DND-41 (cell line): ENCODE measurements at regions not wholly inside any gene's neighbourhood (a gene's known extent, or its start where the extent isn't known, plus 50 kb on each side); places are given as distances from the start of the nearest gene placed in this dataset.

Experiments used
- CTCF ChIP-seq: IDR thresholded peaks from 2 replicates; pipeline ENCODE4 v1.5.1; 2012; ENCODE audit warnings: borderline replicate concordance, low read length, moderate library complexity, mild to moderate bottlenecking; ENCODE audit not compliant: poor library complexity, severe bottlenecking; ENCODE audit errors: extremely low read depth
- EZH2 ChIP-seq: IDR thresholded peaks from 3 replicates; pipeline ENCODE4 v1.6.1; 2012; ENCODE audit warnings: borderline replicate concordance, low read depth, mild to moderate bottlenecking, moderate library complexity, low read length, inconsistent platforms; ENCODE audit not compliant: severe bottlenecking

DNA sequence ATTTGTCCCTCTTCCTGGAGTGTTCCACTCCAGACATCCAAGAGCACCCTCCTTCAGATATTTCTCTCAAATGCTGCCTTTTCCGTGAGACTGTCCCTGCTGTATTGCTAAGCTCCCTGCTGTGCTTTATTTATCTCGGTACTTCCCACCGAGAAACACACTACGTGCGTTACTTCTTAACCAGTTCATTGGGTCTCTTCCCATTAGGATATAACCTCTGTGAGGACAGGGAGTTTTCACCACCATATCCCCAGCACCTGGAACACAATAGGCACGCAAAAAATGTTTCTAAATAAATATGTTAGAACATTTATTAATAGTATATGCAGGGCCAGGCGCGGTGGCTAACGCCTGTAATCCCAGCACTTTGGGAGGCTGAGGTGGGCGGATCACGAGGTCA, 308.7 kb upstream of the IL12A start:
- TF ChIP-seq CTCF (no peak), EZH2 (no peak)
